ENCODE measurements at regions not wholly inside any gene's neighbourhood (a gene's known extent, or its start where the extent isn't known, plus 50 kb on each side); places are given as distances from the start of the nearest gene placed in this dataset.

DNA sequence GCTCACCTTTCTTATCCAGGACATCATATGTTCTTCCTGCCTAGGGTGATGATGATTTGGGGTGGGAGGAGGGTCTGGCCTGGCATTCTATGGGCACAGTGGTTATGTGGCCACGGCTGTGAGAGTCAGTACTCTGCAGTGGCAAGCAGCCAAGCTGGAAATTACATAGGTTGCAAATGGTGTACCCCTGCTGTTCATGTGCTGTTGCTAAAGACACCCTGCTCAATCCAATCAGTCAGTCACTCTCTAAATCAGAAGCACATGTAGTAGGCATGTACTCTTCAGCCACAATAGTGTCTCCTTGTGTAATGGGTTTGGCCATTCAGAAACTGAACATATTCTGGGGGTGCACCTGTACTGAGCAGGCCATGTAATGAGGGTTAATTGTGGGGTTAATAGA lies 449.1 kb upstream of the ANKRD30A start:
- DNase-seq (ENCODE audit: low read depth, low spot score) (no peak), ATAC-seq (no peak), FAIRE-seq (no peak)
- Histone ChIP-seq H3K4me1 (ENCODE audit: control insufficient read depth, insufficient read depth, low read length) (no peaks in the 10 kb centered on the region), H3K27me3 (replicated peaks in 1 of 2; ENCODE audit: control insufficient read depth in 2 of 2, insufficient read depth in 2 of 2, low read length in 1 of 2) (no peaks in the 10 kb centered on the region), H3K4me3 (no peak overlapping the region), H3K9ac (ENCODE audit: control insufficient read depth, insufficient read depth, low read length) (no peak overlapping the region), H3K27ac (ENCODE audit: control insufficient read depth, insufficient read depth) (no peak overlapping the region), H3K36me3 (ENCODE audit: control insufficient read depth in 2 of 2, insufficient read depth in 2 of 2, low read length in 1 of 2) (no peaks in the 10 kb centered on the region), H3K4me2 (ENCODE audit: control insufficient read depth, insufficient read depth) (no peak overlapping the region), H3K9me3 (replicated peaks; ENCODE audit: control insufficient read depth, insufficient read depth, low read length) (no peaks in the 10 kb centered on the region), H4K20me1 (ENCODE audit: control insufficient read depth, insufficient read depth) (no peaks in the 10 kb centered on the region), H2AFZ (ENCODE audit: control insufficient read depth, low read depth, low read length) (no peak overlapping the region), H3K79me2 (ENCODE audit: control insufficient read depth, insufficient read depth, low read length) (no peaks in the 10 kb centered on the region)
- BruUV-seq (replicated peaks), result no TSS peak
- TF ChIP-seq ATF7 (IDR thresholded peaks at IDR 0.05; ENCODE audit: low read depth) (no peak), HDAC6 (IDR thresholded peaks at IDR 0.05; ENCODE audit: unreplicated experiment) (no peak), ESRRA (IDR thresholded peaks at IDR 0.05; ENCODE audit: low read length) (no peak), GABPA (IDR thresholded peaks at IDR 0.05; ENCODE audit: low read depth) (no peak), HDAC2 (IDR thresholded peaks at IDR 0.05) (no peak), ZBED1 (IDR thresholded peaks at IDR 0.05; ENCODE audit: borderline replicate concordance) (no peak), ZBTB11 (CRISPR knock-in tag; IDR thresholded peaks at IDR 0.05) (no peak), CBX5 (IDR thresholded peaks at IDR 0.05; ENCODE audit: low read depth) (no peak)
- TF ChIP-seq, protein P1, sequence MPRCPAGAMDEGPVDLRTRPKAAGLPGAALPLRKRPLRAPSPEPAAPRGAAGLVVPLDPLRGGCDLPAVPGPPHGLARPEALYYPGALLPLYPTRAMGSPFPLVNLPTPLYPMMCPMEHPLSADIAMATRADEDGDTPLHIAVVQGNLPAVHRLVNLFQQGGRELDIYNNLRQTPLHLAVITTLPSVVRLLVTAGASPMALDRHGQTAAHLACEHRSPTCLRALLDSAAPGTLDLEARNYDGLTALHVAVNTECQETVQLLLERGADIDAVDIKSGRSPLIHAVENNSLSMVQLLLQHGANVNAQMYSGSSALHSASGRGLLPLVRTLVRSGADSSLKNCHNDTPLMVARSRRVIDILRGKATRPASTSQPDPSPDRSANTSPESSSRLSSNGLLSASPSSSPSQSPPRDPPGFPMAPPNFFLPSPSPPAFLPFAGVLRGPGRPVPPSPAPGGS (IDR thresholded peaks at IDR 0.05; ENCODE audit: borderline replicate concordance, insufficient read depth, low read depth, low read length, poor library complexity, severe bottlenecking), result no peak
- 9% methylated on average over 1 of the region's 1 CpG for WGBS (ENCODE audit: insufficient coverage, insufficient replicate concordance, low lambda C conversion rate, missing lambda C conversion rate)
- ChIA-PET RAD21 (ENCODE audit: unreplicated experiment) (no interaction called here), SMC1A (ENCODE audit: uncharacterized antibody, unreplicated experiment) (interaction anchor here (0.6 kb wide), 1 partner anchor 1101 kb away, joined by 4 read pairs; no protein-coding TSS in a partner anchor), CTCF (no interaction called here), POLR2A (no interaction called here)
- in situ Hi-C loops (cut with MboI) (no loop called here), intact Hi-C loops (cut with micrococcal nuclease; ENCODE audit: unreplicated experiment) (no loop called here)
